Activated CD4-positive, CD25-positive, alpha-beta regulatory T cell treated with anti-CD3 and anti-CD28 coated beads, Interleukin-2, amount 50 U/mL, for 16 hours (primary cell): ENCODE measurements at regions not wholly inside any gene's neighbourhood (a gene's known extent, or its start where the extent isn't known, plus 50 kb on each side); places are given as distances from the start of the nearest gene placed in this dataset.
"Not testable (repeated sequence)": the region's sequence is repeated elsewhere in the genome, so short reads cannot be mapped to it uniquely, and the experiment has no call there.

Source experiments
- DNase-seq: peaks from one replicate; pipeline ENCODE4 v3.0.0-alpha.2; 2020; ENCODE audit warnings: low read depth, low spot score

DNA sequence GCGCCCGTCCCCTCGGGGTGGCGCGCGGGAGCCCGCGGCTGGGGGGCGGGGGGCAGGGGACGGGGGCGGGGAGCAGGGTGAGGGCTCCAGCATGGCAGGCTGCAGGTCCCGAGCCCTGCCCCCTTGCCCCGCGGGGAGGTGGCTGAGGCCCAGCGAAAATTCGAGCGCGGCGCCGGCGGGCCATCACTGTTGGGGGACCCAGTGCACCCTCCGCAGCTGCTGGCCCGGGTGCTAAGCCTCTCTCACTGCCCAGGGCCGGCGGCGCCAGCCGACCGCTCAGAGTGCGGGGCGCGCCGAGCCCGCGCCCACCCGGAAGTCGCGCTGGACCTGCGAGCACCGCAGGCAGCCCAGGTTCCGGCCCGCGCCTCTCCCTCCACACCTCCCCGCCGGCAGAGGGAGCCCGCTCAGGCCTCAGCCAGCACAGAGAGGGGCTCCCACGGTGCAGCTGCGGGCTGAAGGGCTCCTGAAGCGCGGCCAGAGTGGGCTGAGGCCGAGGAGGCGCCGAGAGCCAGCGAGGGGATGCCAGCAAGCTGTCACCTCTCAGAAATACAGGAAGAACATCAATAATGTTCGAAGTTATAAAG lies 290.8 kb upstream of the PRSS16 start:
- peak; percentile 55 for DNase-seq

DNA sequence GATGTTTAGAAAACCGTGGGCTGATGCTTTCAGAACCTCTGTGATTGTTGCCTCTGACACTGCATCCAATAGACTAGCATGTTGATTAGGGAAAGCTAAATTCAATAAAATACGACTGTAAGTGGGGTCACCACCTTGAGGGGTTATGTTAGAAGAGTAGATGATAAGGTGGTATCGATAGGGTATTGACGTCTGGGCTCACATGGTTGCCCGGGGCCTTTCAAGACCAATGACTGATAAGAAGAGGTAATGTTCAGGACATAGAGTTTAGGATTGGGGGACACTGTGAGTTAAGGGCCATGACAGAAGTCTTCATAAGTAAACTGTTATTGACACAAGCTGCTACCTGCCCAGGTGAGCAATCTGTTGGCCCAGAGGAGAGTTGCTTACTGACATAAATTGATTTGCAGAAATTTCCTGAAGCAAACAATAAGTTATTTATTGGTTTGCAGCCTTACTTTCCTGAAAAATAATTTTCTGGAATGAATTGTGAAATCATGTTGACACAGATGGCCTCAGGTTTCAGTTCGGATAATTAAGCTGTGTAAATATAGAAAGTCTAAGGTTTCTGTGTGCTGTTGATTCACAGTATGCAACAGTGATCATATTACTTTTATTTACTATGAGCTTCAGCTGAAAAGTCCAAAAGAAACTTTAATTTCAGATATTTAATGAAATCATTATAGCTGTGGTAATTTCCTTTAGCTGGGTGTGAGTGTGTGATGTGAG lies 289.9 kb upstream of the PRSS16 start:
- DNase-seq = not testable (repeated sequence)

DNA sequence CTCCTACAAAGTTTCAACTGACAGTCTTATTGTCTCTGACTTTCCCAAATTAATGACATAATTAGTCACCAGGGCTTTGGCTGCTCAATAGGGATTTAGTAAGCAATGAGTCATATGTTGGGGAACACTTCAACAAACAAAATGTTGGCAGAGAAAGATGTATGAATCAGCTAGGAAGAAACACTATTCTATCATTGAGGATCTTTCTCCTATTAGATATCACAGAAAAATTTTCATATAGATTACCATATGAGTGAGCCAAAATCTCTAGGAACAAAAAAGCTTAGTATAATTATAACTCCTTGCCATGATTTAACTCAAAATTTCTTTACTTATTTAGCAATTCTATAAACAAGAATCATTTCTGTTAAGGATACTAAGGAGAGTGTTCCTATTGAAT lies 286.3 kb upstream of the PRSS16 start:
- DNase-seq = not testable (repeated sequence)

DNA sequence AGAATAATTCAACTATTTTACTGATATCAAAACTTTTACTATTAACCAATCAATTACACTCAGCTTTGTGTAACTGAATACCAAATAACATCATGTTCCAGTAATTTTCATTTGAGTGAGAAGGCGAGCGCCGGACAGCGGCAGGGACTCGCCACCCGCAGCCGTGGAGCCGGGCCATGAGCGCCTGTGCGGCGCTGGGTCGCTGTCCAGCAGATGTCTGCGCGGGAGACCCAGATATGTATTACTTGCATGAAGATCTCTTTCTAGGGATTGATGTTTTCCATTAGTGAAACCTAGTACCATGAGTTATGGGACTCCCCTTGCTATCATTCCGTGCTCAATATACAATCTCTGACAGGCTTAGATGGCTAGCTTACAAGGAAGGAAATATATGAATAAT lies 245.1 kb upstream of the PRSS16 start:
- DNase-seq = no peak

DNA sequence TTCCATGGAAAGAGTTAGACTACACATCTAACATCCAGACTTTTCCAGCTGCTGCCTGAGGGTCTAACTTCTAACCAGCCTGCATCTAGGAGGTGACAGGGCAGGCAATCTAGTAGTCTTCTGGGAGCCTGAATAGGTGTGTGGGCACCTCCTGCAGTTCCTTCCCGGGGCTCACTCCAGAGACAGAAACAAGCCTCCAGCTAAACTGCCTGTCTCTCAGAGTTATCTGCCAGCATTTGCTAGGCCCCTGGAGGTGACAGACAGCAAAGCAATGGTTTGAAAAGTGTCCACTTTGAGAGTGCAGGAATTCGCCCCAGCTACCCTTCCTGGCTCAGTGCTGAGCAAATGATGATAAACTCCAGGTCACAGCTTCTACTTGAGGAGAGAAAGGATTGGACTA lies 240.5 kb upstream of the PRSS16 start:
- no peak for DNase-seq

DNA sequence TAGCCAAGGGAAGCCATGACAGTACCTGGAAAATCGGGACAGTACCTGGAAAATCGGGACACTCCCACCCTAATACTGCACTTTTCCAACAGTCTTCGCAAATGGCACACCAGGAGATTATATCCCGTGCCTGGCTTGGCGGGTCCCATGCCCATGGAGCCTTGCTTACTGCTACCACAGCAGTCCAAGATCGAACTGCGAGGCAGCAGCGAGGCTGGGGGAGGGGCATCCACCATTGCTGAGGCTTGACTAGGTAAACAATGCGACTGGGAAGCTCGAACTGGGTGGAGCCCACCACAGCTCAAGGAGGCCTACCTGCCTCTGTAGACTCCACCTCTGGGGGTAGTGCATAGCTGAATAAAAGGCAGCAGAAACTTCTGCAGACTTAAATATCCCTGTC lies 238.9 kb upstream of the PRSS16 start:
- not testable (repeated sequence) for DNase-seq

DNA sequence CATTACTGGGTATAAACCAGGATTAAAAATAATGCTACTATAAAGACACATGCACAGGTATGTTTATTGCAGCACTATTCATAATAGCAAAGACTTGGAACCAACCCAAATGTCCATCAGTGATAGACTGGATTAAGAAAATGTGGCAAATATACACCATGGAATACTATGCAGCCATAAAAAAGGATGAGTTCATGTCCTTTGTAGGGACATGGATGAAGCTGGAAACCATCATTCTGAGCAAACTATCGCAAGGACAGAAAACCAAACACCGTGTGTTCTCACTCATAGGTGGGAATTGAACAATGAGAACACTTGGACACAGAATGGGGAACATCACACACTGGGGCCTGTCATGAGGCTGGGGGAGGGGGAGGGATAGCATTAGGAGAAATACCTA lies 233.4 kb upstream of the PRSS16 start:
- not testable (repeated sequence) for DNase-seq

DNA sequence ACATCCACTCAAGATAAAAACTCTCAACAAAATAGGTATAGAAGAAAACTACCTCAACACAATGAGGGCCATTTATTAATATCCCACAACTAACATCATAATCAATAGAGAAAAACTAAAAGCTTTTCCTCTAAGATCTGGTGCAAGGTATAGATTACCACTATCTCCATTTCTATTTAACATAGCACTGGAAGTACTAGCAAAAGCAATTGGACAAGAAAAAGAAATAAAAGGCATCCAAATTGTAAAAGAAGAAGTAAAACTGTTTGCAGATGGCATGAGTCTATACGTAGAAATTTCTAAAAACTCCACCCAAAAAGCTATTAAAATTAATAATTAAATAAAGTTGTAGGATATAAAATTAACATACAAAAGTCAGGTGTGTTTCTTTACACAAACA lies 230.8 kb upstream of the PRSS16 start:
- no peak for DNase-seq

DNA sequence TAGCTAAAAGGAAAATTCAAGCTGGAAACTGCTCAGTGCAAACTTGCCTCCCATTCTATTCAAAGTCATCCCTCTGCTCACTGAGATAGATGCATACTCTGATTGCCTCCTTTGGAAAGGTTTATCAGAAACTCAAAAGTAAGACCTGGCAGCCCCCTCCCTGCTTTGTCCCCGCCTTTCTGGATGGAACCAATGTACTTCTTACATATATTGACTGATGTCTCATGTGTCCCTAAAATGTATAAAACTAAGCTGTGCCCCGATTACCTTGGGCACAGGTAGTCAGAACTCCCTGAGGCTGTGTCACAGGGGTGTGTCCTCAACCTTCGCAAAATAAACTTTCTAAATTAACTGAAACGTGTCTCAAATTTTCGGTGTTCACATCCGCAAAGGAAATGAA lies 229.1 kb upstream of the PRSS16 start:
- DNase-seq = not testable (repeated sequence)

DNA sequence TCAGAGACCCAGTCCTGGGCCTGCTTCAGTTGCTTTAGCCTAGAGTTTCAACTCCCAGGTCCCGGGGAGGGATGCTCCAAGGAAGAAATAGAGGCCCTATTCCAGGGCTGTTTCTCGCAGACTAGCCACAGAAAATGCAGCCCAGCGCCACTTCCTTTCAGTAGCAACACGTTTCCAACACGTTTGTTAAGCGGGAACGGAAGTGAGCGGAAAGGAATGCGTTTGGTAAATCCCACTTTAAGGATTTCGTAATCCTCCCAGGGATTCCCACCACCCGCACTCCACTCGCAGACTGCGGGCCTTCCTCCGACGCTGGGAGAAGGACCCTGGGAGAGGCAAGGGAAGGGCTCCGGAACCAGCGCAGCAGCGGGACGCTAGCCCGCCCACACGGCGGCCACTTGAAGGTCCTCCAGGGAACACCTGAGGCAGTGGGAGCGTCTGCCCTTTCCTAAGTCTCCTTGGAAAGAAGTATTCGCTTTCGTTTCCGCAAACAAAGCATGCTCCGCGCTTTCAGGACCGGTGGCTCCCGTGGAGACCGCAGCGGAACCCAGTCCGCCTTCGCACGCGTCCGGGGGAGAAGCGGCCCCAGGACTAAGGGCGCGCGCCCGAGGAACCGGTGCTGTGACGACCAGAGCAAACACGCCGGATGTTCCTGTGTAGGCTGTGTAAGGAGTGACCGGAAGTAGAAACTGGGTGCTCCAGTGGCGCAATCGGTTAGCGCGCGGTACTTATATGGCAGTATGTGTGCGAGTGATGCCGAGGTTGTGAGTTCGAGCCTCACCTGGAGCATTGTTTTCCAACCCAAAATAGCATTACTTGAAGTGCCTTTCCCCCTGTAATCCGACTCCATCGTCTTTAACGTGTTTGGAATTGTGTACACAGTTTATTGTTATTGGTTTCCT lies 227.6 kb upstream of the PRSS16 start:
- DNase-seq = no peak

DNA sequence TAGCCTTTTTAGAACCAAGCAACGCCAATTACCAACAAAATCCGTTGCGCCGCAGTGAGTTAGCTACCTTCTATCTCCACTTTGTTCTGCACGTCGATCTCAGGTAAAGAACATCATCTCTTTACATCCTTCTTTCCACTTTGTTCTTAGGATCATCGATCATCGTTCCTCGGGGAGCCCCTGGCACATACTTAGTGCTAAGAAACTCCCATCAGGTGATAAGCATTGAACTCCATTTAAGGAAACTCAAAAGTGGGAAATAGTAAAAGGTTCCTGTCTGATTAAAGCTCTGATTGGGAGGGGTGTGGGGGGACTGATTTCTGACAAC lies 227.0 kb upstream of the PRSS16 start:
- no peak for DNase-seq

DNA sequence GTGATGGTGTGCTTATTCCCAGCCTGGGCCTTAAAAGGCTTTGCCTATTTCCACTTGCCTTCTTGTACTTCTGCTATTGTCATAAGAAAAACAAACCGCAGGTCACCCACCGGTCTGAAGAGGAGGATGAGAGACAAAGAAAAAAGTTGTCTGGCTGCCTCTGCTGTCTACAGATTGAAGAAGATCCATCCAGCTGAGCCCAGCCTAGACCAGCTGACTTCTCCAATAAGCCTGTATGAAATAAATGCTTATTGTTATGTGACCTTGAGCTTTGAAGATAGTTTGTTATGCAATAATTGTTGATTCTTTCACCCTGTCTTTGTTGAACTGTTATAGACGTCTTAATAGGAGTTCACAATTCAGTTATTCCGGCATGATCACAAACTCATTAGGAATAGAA lies 223.8 kb upstream of the PRSS16 start:
- no peak for DNase-seq

DNA sequence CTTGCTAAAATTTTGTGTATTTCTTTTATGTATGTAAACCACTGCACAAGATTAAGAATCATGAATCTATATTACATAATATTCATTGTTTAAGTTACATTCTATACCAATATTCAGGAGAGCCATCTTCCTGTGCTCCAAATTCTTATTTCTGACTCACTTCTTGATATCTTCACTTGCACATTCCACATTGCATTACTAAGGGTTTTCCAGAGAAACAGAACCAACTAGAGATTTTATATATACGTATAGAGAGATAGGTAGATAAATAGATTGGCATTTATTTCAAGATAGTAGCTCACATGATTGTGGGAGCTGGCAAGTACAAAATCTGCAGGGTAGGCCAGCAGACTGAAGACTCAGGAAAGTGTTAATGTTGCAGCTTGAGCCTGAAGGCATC lies 222.2 kb upstream of the PRSS16 start:
- no peak for DNase-seq

DNA sequence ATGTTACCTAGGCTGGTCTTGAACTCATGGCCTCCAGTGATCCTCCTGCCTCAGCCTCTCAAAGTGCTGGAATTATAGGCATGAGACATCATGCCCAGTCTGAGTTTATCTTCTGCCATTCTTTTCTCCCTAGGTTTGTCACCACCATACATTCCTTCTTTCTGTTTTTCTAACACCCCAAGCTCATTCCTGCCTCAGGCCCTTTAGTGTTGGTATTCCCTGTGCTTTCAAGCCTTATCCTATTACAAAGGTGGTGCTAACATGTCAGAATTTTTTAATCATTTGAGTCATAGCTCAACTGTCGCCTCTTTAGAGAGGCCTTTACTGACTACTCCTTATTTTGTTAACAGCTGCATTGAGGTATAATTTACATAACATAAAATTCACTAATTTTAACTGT lies 221.1 kb upstream of the PRSS16 start:
- no peak for DNase-seq

DNA sequence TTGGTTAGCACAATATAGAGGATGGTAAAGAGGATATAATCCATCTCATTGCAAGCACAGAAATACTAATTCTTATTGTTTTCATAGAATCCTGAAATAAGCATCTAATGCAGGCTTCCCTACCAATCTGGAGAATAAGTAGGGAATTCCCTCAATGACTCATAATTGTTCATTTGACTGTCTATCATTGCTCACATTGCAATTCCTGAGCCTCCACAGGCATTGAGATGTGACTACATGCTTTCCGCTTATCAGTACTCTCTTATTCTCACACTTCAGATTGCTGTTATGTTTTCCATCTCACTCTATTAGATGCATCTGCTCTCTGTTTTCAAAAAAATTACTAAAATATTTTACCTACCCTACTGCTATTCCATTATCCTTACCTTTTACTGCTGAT lies 216.2 kb upstream of the PRSS16 start:
- DNase-seq = no peak

DNA sequence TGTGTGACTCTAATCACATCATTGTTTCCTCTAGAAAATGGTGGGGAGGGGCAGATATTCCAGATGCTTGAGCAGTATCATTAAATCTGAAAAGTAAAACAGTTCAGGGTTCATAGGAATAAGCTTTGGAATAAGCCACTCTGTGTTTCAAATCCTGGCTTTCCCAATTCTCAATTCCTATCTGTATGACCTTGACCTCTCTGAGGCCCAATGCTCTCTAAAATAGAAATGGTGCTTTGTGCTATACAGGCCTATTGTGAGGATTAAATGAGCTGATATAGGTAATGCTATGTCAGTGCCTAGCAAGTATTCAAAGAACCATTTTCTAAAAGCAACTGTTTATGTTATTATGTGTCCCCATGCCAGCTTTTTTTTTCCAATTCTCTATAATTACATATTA lies 209.0 kb upstream of the PRSS16 start:
- no peak for DNase-seq

DNA sequence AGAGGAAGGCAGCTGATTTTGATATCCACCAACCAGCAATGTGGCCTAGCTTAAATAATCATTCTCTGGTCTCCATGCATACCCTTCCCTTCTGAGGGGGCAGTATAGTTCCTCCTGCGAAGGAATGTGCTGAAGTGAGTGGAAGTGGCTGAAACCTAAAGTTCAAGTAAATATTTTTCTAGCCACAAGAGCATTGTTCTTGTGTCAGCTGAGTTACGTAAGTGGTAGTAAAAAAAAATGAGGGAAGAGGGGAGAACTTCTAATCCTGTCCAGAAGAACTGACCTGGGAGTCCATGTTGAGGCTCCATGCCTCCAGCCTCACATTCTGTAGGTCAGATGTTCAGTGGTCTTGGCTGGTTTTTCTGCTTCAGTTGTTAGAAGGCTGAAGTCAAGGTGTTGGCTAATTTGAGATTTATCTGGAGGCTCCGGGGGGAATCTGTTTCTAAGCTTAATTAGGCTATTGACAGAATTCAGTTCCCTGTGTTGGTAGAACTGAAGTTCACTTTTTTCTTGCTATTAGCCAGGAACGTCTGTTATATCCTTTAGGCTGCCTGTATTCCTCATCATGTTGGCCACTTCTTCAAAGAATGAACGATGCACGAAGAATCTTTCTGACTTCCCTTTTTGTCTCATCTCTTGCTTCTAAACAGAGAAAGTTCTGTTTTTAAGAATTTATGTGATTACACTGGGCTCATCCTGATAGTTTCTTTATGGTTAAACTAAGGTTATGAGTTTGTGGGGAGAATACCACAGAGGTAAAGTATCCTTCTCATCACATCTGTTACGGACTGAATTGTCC lies 207.1 kb upstream of the PRSS16 start:
- DNase-seq = no peak

DNA sequence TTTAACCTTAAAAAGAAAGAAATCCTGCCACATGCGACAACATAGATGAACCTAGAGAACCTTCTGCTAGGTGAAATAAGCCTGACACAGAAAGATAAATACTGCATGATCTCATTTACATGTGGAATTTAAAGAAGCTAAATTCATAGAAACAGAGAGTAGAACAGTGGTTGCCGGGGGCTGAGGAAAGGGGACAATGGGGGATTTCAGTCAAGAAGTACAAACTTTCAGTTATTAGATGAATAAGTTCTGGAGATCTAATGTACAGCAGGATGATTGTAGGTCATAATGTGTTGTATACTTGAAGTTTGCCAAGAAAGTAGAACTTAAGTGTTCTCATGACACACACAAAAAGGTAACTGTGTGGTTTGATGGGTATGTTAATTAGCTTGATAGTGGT lies 204.3 kb upstream of the PRSS16 start:
- no peak for DNase-seq

DNA sequence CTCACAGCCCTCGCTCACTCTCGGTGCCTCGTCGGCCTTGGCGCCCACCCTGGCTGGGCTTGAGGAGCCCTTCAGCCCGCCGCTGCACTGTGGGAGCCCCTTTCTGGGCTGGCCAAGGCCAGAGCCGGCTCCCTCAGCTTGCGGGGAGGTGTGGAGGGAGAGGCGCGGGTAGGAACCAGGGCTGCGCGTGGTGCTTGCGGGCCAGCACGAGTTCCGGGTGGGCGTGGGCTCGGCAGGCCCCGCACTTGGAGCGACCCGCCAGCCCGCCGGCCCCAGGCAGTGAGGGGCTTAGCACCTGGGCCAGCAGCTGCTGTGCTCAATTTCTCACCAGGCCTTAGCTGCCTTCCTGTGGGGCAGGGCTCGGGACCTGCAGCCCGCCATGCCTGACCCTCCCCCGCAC lies 202.4 kb upstream of the PRSS16 start:
- not testable (repeated sequence) for DNase-seq

DNA sequence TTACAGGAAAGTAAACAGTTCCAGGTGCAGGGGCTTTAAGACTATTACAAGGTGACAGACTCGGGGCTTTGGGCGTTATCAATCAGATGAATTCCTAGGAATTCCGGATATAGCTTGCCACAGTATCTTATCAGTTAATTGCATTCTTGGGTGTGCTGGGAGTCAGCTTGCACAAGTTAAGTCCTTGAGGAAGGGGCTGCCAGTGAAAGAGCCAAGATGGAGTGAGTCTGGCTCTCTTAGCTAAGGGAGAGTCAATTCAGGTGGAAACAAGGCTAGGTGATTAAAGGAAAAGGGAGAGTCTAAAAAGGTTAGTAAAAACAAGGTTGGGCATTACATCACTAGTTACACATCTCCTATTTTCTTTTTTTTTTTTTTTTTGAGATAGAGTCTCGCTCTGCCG lies 199.8 kb upstream of the PRSS16 start:
- not testable (repeated sequence) for DNase-seq

DNA sequence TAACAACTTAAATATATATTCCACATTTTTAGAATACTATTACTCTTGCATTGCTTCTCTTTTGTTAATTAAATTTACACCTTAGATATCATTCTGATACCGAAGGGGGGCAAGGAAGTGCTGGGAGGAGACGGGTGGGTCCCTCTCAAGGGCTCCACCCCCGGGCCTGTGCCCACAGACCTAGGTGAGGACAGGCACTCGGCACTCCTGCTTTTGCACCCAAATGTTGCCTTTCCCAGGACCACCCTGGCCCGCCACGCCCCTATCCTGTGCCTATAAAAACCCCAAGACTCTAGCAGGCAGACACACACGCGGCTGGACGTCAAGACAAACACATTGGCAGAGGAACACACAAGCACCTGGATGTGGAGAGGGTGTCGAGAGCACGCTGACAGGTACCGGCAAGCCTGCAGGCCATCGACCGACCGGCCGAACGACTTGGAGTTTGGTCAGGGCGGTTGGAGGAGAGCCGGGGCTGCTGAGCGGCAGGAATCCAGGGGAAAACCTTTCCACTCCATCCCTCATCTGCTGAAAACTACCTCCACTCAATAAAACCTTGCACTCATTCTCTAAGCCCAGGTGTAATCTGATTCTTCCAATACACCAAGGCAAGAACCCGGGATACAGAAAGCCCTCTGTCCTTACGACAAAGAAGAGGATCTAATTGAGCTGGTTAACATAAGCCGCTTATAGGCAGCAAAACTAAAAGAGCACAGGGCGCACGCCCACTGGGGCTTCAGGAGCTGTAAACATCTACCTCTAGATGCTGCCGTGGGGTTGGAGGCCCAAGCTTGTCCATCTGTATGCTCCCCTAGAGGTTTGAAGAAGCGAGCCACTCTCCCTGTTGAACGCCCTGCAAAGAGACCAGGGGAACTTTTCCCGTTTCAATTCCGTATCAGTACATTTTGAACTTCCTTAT lies 197.4 kb upstream of the PRSS16 start:
- no peak for DNase-seq
